ENCODE measurements at regions not wholly inside any gene's neighbourhood (a gene's known extent, or its start where the extent isn't known, plus 50 kb on each side); places are given as distances from the start of the nearest gene placed in this dataset.
"Not testable (repeated sequence)": the region's sequence is repeated elsewhere in the genome, so short reads cannot be mapped to it uniquely, and the experiment has no call there.

DNA sequence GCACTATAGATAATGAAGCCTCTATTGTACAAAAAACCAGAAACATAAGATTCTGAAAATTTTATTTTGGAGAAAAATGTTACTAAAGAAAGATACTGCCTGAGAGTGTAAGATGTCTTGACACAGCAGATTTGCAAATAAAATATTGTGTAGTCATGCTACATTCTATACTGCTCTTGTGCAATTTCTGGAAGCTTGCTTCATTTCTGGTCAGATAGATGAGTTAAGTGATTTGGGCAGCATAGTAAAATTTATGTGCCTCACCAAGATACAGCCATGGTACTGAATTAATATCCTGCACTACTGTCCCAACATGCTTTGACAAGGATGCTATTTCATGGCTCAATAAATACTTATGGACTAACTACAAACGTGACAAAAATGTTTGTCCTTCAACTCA lies 55.1 kb upstream of the STARD13 start:
- DNase-seq (ENCODE audit: low read depth in 1 of 2, low spot score in 1 of 2): no peak

GRCh38 chr13:33341861-33342452 lies 56.4 kb upstream of the STARD13 start:
- DNase-seq (ENCODE audit: low read depth in 1 of 2, low spot score in 1 of 2): no peak

DNA sequence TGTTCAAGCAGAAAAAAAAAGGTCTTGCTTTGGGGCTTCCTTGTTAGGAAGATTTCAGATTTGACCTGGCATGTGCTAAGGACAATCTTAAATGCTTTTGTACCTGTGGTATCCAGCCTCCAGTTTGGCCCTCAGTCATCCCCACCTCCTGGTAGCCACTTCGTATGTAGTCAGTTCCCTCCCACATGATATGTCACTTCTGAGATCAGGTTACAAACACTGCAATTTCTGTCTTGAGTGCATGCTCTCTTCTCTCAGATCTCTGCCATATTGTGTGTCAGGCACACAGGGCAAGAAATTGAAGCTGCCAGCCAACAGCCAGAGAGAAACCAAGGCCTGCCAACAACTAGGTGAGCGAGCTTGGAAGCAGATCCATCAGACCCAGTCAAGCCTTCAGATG lies 60.3 kb upstream of the STARD13 start:
- DNase-seq (ENCODE audit: low read depth in 1 of 2, low spot score in 1 of 2): no peak

- DNase-seq (ENCODE audit: low read depth in 1 of 2, low spot score in 1 of 2): no peak
These were observed 62.3 kb upstream of the STARD13 start for GRCh38 chr13:33347861-33348260.

- DNase-seq (ENCODE audit: low read depth in 1 of 2, low spot score in 1 of 2): no peak
These were observed 62.8 kb upstream of the STARD13 start for GRCh38 chr13:33348366-33348765.

DNA sequence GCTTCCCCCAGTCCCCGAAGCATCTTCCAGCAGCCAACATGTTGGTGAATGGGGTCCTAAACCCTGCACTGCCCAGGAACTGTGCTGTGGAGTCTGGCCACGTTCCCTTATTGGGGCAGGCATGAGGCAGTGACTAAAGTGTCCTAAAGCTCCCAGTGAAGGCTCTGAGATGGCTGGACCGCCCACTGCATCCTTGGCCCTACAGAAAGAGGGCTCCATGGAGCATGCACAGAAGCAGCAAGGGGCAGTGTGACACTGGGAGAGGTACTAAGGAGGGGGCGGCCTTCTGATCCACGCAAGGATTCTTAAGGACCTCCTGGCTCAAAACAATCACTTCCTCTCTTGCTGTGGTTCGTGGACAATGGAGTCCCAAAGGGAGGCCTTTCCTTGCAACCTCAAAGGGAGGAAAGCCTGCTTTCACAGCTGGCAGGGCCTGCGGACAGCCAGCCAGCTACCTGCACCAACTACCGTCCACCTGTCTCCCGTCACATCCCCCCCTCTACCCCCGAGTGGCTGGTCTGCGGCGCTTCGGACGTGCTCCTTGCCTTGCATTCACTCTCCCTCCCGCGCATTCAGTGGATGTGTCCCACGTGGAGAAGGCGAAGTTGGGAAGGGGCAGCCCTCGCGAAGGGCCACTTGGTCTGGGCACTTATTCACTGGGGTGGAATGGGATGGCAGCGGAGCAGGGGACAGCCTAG lies 63.9 kb upstream of the STARD13 start:
- no peak for DNase-seq (ENCODE audit: low read depth in 1 of 2, low spot score in 1 of 2)

- no peak for DNase-seq (ENCODE audit: low read depth in 1 of 2, low spot score in 1 of 2)
These were observed 64.7 kb upstream of the STARD13 start for GRCh38 chr13:33349986-33350826.

- no peak for DNase-seq (ENCODE audit: low read depth in 1 of 2, low spot score in 1 of 2)
These were observed 65.8 kb upstream of the STARD13 start for GRCh38 chr13:33351319-33351718.

DNA sequence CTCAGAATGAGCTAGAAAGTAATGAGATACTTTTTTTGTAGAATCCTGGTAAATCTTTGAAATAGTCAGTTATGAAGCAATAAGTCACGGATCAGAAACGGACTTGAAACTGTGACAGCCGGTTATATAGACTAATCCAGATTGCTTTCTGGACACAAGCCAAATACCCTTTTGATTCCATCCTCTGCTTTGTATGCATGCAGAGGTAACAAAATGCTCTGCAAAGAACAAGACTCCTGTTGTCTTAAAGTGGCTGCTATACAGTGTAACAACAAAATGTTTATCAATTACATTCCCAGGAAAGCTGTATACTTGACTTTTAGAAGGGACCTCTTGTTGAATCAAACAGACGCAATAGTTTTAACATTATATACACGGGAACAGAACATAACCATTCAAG lies 66.5 kb upstream of the STARD13 start:
- DNase-seq (ENCODE audit: low read depth in 1 of 2, low spot score in 1 of 2): no peak

DNA sequence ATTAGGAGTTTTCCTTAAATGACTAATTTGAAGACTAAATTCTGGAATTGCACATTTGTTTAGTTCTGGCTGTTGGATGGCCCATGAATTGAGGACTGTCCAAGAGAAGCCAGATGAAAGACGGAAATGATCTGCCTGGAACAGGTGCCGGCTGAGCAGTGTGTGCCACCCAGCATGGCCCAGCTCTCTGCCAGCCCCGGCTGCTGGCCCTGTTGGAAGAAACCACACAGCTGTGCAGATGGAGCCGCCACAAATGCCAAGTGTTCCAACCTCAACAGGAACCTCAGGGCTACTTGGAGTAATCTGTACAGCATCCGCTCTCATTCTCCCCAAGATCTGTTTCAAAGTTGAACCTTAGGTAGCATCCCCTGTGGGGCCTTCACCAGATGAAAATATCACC lies 67.0 kb upstream of the STARD13 start:
- DNase-seq (ENCODE audit: low read depth in 1 of 2, low spot score in 1 of 2): no peak

GRCh38 chr13:33353210-33353609 lies 67.7 kb upstream of the STARD13 start:
- DNase-seq (ENCODE audit: low read depth in 1 of 2, low spot score in 1 of 2): no peak

- no peak for DNase-seq (ENCODE audit: low read depth in 1 of 2, low spot score in 1 of 2)
These were observed 68.1 kb upstream of the STARD13 start for GRCh38 chr13:33353646-33354045.

DNA sequence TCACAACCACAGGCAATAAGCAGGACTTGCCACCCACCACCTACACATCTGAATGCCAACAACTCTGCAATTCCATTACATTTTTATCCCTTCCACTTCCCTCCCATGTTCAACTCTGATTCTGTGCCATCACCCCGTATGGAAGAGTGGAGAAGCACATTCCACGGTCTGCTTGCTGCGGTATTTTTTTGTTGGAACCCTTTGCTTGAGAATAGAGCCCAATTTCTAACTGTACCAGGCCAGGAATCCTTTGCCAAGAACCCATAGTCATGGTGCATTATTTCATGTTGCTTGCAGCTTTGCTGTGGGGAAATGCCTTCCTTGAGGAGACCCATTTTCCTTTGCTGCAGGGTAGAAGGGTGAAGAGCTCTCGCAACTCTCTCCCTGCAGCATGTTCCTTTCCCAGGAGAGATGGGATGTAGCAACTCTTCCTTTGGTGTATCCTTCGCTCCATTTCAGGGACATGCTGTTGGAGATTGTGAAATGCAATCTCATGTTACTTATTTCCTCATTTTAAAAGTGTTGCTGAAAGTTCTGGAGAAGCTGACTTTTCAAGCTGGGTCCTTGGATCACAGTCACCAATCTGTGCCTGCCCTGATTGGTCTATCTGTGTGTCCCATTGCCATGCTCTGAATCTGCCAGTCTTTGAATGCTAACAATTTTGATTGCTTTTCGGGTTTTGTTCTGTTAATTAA lies 69.8 kb upstream of the STARD13 start:
- no peak for DNase-seq (ENCODE audit: low read depth in 1 of 2, low spot score in 1 of 2)

GRCh38 chr13:33358076-33358475 lies 72.5 kb upstream of the STARD13 start:
- DNase-seq (ENCODE audit: low read depth in 1 of 2, low spot score in 1 of 2): not testable (repeated sequence)

- no peak for DNase-seq (ENCODE audit: low read depth in 1 of 2, low spot score in 1 of 2)
These were observed 77.6 kb upstream of the STARD13 start for GRCh38 chr13:33362986-33363727.

- DNase-seq (ENCODE audit: low read depth in 1 of 2, low spot score in 1 of 2): no peak
These were observed 78.6 kb upstream of the STARD13 start for GRCh38 chr13:33364192-33364591.

DNA sequence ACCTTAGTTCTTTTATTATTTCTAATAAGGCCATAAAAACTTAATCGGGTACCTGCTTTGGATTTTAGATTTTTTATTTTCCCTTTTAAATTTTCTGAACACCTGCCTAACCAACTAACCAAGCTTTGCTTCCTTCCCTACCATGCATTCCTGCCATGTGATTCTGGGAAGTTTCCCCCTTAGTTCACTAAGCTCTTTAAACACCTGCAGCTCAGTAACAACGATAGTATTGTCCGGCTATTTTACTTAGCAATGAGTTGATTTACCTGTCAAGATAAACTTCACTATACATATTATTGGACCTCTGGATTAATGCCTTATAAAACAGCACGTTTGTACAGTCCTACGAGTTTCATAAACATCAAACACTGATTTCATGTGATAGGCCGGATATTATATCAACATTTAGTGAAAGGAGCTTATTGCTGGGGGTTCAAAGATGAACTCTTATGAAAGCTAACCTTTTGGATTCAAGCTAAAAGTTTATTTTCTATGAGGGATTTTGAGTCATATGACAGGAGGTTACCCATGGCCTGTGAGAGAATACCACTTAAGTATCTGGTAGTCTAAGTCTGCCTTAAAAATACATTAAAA lies 81.0 kb upstream of the STARD13 start:
- no peak for DNase-seq (ENCODE audit: low read depth in 1 of 2, low spot score in 1 of 2)

GRCh38 chr13:33367171-33367895 lies 81.8 kb upstream of the STARD13 start:
- DNase-seq (ENCODE audit: low read depth in 1 of 2, low spot score in 1 of 2): no peak

- DNase-seq (ENCODE audit: low read depth in 1 of 2, low spot score in 1 of 2): no peak
These were observed 82.4 kb upstream of the STARD13 start for GRCh38 chr13:33367926-33368325.

- no peak for DNase-seq (ENCODE audit: low read depth in 1 of 2, low spot score in 1 of 2)
These were observed 83.5 kb upstream of the STARD13 start for GRCh38 chr13:33369073-33369472.
